ENCODE measurements at regions not wholly inside any gene's neighbourhood (a gene's known extent, or its start where the extent isn't known, plus 50 kb on each side); places are given as distances from the start of the nearest gene placed in this dataset.
"Not testable (repeated sequence)": the region's sequence is repeated elsewhere in the genome, so short reads cannot be mapped to it uniquely, and the experiment has no call there.

DNA sequence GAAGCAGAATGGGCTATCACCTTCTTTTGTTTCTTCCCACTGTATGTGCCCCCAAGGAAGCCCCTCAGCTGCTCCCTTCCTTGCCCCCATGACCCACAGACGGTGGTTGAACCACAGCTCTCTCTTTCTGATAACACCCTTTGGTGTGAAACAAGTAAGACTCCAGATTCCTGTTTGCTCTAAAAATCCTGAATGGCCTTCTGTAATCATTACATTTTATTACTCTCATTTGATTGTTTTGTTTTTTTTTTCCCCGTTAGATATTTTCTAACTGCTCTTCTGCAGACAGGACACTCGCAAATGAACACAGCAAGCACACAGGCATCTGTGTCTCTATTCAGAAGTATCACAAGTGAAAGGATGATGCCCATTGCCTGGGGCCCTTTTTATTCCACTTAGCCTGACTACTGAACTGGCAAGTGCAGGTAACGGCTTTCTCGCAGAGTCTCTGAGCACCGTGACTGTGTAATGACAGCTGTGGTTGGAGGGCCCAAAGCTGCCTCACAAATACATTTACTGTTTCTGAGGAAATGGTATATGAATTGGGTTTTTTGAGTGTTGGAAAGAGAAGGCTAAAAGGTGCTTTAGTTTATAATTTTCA lies 59.3 kb downstream of the OXGR1 start:
- no peak for DNase-seq (ENCODE audit: extremely low read depth, low read depth, low spot score)

GRCh38 chr13:96925916-96926628 lies 68.2 kb downstream of the OXGR1 start:
- no peak for DNase-seq (ENCODE audit: extremely low read depth, low read depth, low spot score)

- no peak for DNase-seq (ENCODE audit: extremely low read depth, low read depth, low spot score)
Measured at GRCh38 chr13:96925477-96925876, 68.8 kb downstream of the OXGR1 start.

- DNase-seq (ENCODE audit: extremely low read depth, low read depth, low spot score) = not testable (repeated sequence)
Measured at GRCh38 chr13:96918861-96919631, 75.2 kb downstream of the OXGR1 start.

DNA sequence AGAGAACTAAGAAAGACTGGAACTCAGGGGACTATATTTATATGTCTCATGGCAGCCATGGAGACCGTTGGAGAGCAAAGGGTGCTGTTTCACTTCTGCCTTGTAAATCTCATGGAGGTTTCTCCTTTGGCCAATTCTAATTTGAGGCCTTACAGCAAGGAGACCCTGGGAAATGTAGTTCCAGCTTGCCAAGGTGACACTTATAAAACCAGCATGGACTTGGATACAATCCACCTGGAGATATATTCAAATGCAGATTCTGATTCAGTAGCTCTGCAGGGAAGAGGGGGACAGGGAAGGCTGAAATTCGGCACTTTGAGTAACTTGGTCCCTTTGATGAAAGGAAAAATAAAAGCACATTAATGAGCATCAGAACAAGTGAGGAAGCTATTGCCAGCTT lies 90.0 kb downstream of the OXGR1 start:
- no peak for DNase-seq (ENCODE audit: extremely low read depth, low read depth, low spot score)

DNA sequence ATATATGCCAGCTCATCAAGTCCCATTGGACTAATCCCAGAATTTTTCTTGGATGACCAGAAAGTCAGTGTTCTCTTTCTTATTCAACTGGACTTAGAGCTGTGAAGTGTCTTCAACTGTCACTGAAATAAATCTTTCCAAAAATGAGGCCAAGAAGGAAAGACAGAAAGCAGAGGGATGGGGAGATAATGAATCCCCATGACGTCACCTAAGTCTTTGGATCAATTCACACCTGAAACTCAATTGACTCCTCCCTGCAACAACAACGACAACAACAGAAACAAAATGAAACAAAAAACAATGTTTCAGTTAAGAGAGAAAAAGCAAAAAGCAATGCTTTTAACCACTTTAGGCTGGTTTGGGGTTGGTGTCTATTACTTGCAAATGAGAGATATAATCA lies 91.2 kb downstream of the OXGR1 start:
- DNase-seq (ENCODE audit: extremely low read depth, low read depth, low spot score) = no peak

DNA sequence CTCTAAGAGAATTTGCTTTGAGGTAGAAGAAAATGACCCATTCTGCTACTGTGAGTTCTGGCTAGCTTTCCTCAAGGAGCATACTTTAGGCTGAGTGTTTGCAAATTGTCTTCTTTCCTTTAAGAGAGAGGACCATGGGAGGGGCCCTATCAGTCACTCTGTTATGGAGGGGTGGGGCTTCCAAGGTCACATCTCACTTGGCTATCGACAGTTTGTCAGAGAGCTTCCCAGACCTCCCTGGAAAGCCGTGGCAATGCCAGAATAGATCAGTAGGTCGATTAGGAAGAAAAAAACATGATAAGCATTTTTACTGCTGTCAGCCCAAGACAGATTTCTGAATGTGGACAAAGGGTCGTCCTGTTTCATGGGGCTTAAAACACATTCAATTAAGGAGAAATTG lies 93.3 kb downstream of the OXGR1 start:
- DNase-seq (ENCODE audit: extremely low read depth, low read depth, low spot score) = no peak

- peak; percentile 34 for DNase-seq (ENCODE audit: extremely low read depth, low read depth, low spot score)
Measured at GRCh38 chr13:96899946-96900345, 94.3 kb downstream of the OXGR1 start.

- DNase-seq (ENCODE audit: extremely low read depth, low read depth, low spot score) = no peak
Measured at GRCh38 chr13:96898646-96899254, 95.5 kb downstream of the OXGR1 start.

- DNase-seq (ENCODE audit: extremely low read depth, low read depth, low spot score) = no peak
Measured at GRCh38 chr13:96898212-96898611, 96.1 kb downstream of the OXGR1 start.
